ENCODE measurements at regions not wholly inside any gene's neighbourhood (a gene's known extent, or its start where the extent isn't known, plus 50 kb on each side); places are given as distances from the start of the nearest gene placed in this dataset.
A peak's percentile ranks its signal among the peaks of the same experiment; 100 is the strongest.

GRCh38 chr15:69825941-69826818 lies 271.5 kb downstream of the TLE3 start:
- no peak overlapping the region for H2BK120ac ChIP-seq (ENCODE audit: low read depth, low read length)
- peaks cover 5% of the 10 kb centered on the region; the same call in 1 of the 2 replicates for H3K9me1 ChIP-seq (ENCODE audit: insufficient read depth, low read length)
- H3K18ac ChIP-seq (ENCODE audit: low read depth, low read length) = no peak overlapping the region
- no peak overlapping the region for H3K4me3 ChIP-seq (ENCODE audit: insufficient read depth, low read depth, low read length)
- DNase-seq = no peak
- H2BK15ac ChIP-seq (ENCODE audit: low read depth, low read length) = no peak overlapping the region
- no peak overlapping the region for H3K56ac ChIP-seq (ENCODE audit: extremely low read depth, insufficient read depth, low read length)
- H3K14ac ChIP-seq (replicated peaks; ENCODE audit: low read depth, low read length) = no peak overlapping the region
- no peaks in the 10 kb centered on the region for H3K79me1 ChIP-seq (ENCODE audit: low read depth in 1 of 2, low read length in 2 of 2)
- H3K9me3 ChIP-seq (ENCODE audit: control insufficient read depth, insufficient read depth, low read length) = no peaks in the 10 kb centered on the region
- ChIA-PET CTCF (no interaction called here), POLR2A (ENCODE audit: unreplicated experiment) (no interaction called here)
- peak overlapping the region; percentile 14 for H3K4me2 ChIP-seq (ENCODE audit: low read depth, low read length)
- H2AK9ac ChIP-seq (replicated peaks; ENCODE audit: low read depth, low read length, poor library complexity) = no peak overlapping the region
- no peak overlapping the region for H4K91ac ChIP-seq (ENCODE audit: insufficient read depth, low read depth, low read length)
- no peak overlapping the region for H2BK5ac ChIP-seq (ENCODE audit: low read depth, low read length, poor library complexity, severe bottlenecking)
- no peak overlapping the region for H3K27ac ChIP-seq (ENCODE audit: insufficient read depth, low read length)
- H4K20me1 ChIP-seq (ENCODE audit: insufficient read depth, low read length) = no peaks in the 10 kb centered on the region
- no TSS peak for BruUV-seq (replicated peaks)
- 59% methylated on average over 7 of the region's 17 CpGs; no CpG with 5 or more reads in 1 of the 2 experiments for WGBS, 2 experiments (ENCODE audit: extremely low coverage in 2 of 2, insufficient read length in 1 of 2)
- peak; percentile 55 for ATAC-seq (ENCODE audit: low read depth)
- TF ChIP-seq MAFK (IDR thresholded peaks at IDR 0.05; ENCODE audit: low read depth, low read length) = no peak
- TF ChIP-seq CEBPB (IDR thresholded peaks at IDR 0.05; ENCODE audit: low read depth, low read length) = no peak
- TF ChIP-seq BHLHE40 (IDR thresholded peaks at IDR 0.05; ENCODE audit: low read depth, low read length) = no peak
- no peak for TF ChIP-seq POLR2A (IDR thresholded peaks at IDR 0.05; ENCODE audit: low read depth, low read length)
- no peak for TF ChIP-seq RAD21 (IDR thresholded peaks at IDR 0.05; ENCODE audit: low read length)
- no peak for TF ChIP-seq RFX5 (IDR thresholded peaks at IDR 0.05; ENCODE audit: low read depth, low read length)
- no peak for TF ChIP-seq CHD1 (IDR thresholded peaks at IDR 0.05; ENCODE audit: low read depth, low read length)
- no peak for TF ChIP-seq FOS (IDR thresholded peaks at IDR 0.05; ENCODE audit: low read depth, low read length)
- no peak for TF ChIP-seq ELK1 (IDR thresholded peaks at IDR 0.05; ENCODE audit: borderline replicate concordance, low read depth, low read length)
- dilution Hi-C loops (cut with HindIII; ENCODE audit: low sequenced_read_pairs, unreplicated experiment) = no loop called here
- no peak overlapping the region for H2AFZ ChIP-seq (replicated peaks; ENCODE audit: low read length, poor library complexity)
- no peak overlapping the region; the same call in 1 of the 2 replicates for H3K4ac ChIP-seq (ENCODE audit: low read depth, low read length)
- H3K9ac ChIP-seq (ENCODE audit: low read depth, low read length) = no peak overlapping the region
- H3K23ac ChIP-seq (ENCODE audit: low read depth, low read length) = no peak overlapping the region
- intact Hi-C loops (cut with micrococcal nuclease) = no loop called here
- no peaks in the 10 kb centered on the region for H3K36me3 ChIP-seq (ENCODE audit: control insufficient read depth, insufficient read depth, low read length)
- no peak overlapping the region for H4K5ac ChIP-seq (ENCODE audit: low read depth, low read length)
- no peak overlapping the region for H2BK20ac ChIP-seq (ENCODE audit: low read depth, low read length)
- H3K4me1 ChIP-seq (ENCODE audit: control insufficient read depth, insufficient read depth, low read length) = peaks cover 10% of the 10 kb centered on the region
- no peak overlapping the region for H4K8ac ChIP-seq (ENCODE audit: low read depth in 2 of 2, low read length in 2 of 2)
- no peak overlapping the region for H2AK5ac ChIP-seq (ENCODE audit: low read depth, low read length)
- peaks cover 18% of the 10 kb centered on the region for H3K27me3 ChIP-seq (ENCODE audit: control insufficient read depth, insufficient read depth, low read length)
- in situ Hi-C loops (cut with MboI; ENCODE audit: low sequenced_read_pairs) = no loop called here
